HG03439 (cell line): ENCODE measurements at regions not wholly inside any gene's neighbourhood (a gene's known extent, or its start where the extent isn't known, plus 50 kb on each side); places are given as distances from the start of the nearest gene placed in this dataset.
"Not testable (repeated sequence)": the region's sequence is repeated elsewhere in the genome, so short reads cannot be mapped to it uniquely, and the experiment has no call there.

Source experiments
- ATAC-seq: cut with Tn5 transposase; IDR thresholded peaks from one replicate; pipeline ENCODE4 v1.9.1; 2021; ENCODE audit warnings: mild to moderate bottlenecking, moderate library complexity; ENCODE audit not compliant: unreplicated experiment

DNA sequence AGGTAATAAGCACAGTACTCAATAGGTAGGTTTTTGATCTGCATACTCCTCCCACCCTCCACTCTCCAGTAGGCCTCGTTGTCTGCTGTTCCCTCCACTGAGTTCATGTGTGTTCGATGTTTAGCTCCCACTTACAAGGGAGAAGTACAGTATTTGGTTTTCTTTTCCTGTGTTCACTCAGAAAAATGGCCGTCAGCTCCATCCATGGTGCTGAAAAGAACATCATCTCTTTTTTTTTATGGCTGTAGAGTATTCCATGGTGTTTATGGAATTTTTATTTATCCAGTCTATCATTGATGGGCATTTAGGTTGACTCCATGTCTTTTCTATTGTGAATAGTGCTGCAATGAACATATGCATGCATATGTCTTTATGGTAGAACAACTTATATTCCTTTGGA lies 849.7 kb upstream of the NRXN1 start:
- ATAC-seq = no peak

- no peak for ATAC-seq
These were observed 848.2 kb upstream of the NRXN1 start for GRCh38 chr2:51880153-51880552.

DNA sequence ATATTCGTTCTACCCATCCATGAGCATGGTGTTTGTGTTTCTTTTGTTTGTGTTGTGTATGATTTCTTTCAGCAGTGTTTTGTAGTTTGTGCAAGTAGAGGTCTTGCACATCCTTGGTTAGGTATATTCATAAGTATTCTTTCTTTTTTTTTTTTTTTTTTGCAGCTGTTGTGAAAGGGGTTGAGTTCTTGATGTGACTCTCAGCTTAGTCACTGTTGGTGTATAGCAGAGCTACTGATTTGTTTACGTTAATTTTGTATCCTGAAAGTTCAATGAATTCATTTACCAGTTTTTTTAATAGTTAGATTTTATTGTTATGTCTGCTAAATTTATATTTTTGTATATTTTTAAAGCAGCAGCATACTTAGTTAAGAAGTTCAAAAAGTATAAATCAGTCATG lies 834.4 kb upstream of the NRXN1 start:
- ATAC-seq = no peak

DNA sequence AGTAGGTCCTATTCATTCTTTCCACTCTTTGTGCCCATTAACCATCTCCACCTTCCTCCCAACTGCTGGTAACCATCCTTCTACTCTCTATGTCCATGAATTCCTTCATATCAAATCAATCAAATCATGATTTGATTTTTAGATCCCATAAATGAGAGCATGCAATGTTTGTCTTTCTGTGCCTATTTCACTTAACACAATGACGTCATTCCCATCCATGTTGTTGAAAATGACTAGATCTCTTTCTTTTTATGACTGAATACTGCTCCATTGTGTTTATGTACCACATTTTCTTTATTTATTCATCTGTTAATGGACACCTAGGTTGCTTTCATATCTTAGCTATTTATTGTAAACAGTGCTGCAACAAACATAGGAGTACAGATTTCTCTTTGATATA lies 827.3 kb upstream of the NRXN1 start:
- no peak for ATAC-seq

DNA sequence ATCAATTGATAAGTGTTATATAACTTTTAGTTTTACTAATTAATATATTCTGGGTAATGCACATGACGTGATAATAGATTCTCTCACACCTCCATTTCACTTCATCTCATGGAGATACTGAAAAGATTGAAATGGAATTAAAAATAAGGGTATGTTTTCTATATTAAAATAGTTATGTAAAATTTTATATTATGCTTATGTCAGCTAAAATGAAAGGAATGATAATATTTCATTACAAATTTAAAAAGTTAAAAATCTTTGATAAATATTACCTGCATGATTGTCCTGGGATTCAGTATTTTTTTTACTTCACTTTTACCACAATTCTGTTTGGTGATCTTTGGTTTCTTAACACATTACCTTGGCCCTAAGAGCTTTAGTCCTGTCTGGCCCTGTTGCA lies 823.8 kb upstream of the NRXN1 start:
- no peak for ATAC-seq

GRCh38 chr2:51846796-51847195 lies 814.9 kb upstream of the NRXN1 start:
- no peak for ATAC-seq

DNA sequence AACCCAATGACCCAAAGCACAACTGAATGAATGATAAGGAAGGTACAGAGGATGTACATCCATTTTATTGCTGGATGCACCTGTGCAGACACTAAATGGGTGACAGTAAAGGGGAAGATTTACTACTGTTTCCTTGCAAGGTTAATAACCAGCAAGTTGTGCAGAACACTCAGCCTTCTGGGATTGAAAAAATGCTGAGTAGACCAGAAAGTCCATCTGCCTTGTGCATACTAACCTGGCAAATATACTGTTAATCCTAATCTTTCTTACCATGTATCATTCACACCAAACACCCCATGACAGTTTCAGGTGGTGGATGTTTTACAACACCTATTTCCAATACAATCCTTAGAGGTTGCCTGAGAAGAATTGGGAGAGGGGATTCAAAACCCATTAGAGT lies 814.1 kb upstream of the NRXN1 start:
- ATAC-seq = no peak

DNA sequence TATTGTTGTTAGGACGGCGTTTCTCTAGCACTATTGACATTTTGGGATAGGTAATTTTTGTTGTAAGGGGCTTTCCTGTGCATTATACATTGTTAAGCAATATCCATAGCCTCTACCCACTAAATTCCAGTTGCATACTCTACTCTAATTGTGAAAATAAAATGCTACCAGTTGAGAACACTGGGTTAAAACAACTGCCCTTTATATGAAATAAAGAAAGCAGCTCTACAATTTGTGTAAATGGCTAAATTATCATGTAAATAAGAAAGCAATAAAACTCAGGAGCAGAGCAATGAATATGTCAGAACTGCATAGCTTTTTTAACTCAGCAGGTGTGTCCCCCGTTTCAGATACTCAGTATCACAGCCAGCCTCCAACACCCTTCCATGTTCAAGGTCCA lies 812.7 kb upstream of the NRXN1 start:
- no peak for ATAC-seq

GRCh38 chr2:51829477-51829876 lies 797.5 kb upstream of the NRXN1 start:
- no peak for ATAC-seq

DNA sequence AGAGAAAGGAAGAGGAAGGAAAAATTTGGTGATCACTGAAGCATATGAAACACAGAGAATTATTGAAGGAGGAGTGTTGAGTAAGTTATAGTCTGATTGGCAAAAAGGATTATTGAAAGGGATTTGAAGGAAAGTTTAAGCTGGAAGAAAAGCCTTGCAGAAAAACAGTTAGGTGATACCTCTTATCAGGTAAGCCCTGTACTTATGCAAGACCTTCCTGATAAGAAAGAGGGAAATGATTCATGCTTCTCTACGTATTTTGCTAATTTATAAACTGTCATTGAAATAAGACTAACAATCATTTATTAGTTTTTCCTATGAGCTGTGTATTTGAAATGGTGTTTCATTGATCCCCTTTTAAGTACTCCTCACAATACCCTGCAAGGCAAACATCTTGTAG lies 793.9 kb upstream of the NRXN1 start:
- ATAC-seq = no peak

GRCh38 chr2:51813247-51813646 lies 781.3 kb upstream of the NRXN1 start:
- no peak for ATAC-seq

- ATAC-seq = no peak
These were observed 780.4 kb upstream of the NRXN1 start for GRCh38 chr2:51812138-51812866.

DNA sequence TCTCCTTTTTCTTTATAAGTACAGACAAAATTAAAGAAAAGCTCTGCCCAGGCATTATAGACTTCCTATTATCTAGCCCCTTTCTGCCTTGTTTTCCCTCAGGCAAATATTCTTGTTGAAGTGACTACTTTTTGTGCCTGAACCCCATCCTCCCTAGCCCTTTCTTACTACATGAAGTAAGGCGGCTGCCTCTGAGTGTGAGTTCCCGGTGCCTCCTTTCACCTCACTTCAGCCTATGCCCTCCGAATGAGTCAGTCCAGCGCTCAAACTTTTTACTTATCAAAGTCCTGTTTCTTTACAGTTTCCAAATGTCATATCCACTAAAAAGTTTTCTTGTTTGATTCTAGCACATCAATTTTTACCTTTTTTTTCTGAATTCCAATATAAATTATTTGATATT lies 778.3 kb upstream of the NRXN1 start:
- ATAC-seq = no peak

DNA sequence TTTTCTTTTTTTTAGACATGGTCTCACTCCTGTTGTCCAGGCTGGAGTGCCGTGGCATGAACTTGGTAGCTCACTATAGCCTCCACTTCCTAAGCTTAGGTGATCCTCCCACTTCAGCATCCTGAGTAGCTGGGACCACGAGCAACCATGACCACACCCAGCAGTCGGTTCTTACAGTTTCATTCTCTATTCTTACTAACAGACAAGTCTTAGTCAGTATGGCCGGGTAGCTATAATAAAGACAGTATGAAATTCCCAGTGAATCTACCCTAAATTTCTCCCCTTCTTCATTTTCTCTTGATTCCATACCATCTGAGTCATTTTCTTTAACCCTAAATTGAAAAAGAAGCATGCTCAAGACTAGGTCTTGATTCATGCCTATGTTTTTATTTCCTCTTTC lies 775.3 kb upstream of the NRXN1 start:
- ATAC-seq = no peak

DNA sequence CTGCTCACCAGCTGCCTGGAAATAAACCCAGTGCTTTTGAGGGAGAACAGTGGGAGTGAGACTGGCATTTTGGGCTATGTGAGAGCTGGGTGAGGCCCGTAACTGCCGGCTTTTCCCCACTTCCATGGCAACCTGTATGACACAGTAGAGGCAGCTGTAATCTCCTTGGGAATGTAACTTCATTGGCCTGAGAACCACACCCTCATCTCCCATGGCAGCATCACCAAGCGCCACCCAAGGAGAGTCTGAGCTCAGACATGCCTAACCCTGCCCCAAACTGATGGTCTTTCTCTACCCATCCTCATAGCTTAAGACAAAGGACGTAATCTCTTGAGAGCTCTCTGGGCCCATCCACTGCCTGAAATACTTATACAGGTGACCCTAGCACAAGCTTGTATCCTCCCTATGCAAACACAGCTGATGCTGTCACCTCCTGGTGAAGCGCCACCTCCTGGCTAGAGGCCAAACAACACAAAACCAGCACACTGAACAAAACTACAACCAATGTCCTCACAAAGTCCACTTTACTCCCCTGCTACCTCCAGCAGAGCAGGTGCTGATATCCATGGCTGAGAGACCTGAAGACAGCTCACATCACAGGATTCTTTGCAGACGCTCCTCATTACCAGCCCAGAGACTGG lies 763.4 kb upstream of the NRXN1 start:
- no peak for ATAC-seq

DNA sequence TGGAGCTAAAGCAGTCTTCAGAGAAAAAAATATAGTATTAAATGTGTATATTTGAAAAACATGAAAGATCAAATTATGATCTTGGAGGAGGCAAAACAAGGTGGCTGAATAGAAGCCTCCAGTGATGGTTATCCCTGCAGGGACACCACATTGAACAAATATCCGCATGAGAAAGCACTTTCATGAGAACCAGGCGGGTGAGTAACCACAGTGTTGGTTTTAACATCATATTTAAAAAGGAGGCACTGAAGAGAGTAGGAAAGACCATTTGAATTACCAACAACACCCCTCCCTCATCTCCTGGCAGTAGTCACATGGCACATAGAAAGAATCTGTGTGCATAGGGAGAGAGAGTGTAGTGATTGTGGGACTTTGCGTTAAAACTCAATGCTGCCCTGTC lies 759.6 kb upstream of the NRXN1 start:
- ATAC-seq = no peak

DNA sequence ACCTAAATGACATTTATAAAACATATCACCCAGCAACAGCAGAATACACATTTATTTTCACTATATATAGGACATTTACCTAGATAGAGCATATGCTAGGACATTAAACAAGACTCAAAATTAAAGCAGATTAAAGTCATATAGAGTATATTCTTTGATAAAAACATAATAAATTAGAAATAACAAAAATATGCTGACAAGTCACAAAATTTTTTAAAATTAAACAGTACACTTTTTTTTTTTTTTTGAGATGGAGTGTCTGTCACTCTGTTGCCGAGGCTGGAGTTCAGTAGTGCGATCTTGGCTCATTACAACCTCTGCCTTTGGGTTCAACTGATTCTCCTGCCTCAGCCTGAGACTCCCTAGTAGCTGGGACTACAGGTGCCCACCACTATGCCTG lies 758.9 kb upstream of the NRXN1 start:
- no peak for ATAC-seq

- ATAC-seq = no peak
These were observed 758.0 kb upstream of the NRXN1 start for GRCh38 chr2:51789918-51790317.

GRCh38 chr2:51782921-51783765 lies 751.2 kb upstream of the NRXN1 start:
- ATAC-seq = no peak

- no peak for ATAC-seq
These were observed 749.8 kb upstream of the NRXN1 start for GRCh38 chr2:51781691-51782090.

- no peak for ATAC-seq
These were observed 748.4 kb upstream of the NRXN1 start for GRCh38 chr2:51780353-51780752.

- ATAC-seq = not testable (repeated sequence)
These were observed 747.8 kb upstream of the NRXN1 start for GRCh38 chr2:51779723-51780122.
